Limb (tissue), 2 donors: ENCODE measurements at regions not wholly inside any gene's neighbourhood (a gene's known extent, or its start where the extent isn't known, plus 50 kb on each side); places are given as distances from the start of the nearest gene placed in this dataset.
"Not testable (repeated sequence)": the region's sequence is repeated elsewhere in the genome, so short reads cannot be mapped to it uniquely, and the experiment has no call there.

Source experiments
- DNase-seq, 2 donors: peaks; one replicate each; pipeline ENCODE4 v3.0.0-alpha.2; 2016; ENCODE audit errors: extremely low spot score in 2 of 2

DNA sequence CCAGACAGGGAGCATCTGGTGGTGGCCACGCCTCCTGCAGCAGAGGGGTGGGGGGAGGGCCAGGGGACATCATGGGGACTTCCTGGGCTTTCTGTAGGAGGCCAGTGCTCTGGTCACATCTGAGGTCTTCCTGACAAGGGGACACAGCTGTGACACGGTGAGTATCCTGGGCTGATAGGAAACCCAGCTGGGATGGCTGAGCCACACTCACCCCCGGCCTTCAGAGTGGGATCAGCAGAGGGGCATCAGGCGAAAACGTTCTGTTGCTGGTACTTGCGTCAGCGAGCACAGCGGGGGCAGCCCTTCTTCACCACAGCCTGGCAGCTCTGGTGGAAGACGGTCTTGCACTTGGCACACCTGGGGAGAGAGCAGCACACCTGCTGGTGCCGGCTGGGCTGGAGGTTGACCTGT, 122.9 kb upstream of the SMURF2 start:
- no peak for DNase-seq

DNA sequence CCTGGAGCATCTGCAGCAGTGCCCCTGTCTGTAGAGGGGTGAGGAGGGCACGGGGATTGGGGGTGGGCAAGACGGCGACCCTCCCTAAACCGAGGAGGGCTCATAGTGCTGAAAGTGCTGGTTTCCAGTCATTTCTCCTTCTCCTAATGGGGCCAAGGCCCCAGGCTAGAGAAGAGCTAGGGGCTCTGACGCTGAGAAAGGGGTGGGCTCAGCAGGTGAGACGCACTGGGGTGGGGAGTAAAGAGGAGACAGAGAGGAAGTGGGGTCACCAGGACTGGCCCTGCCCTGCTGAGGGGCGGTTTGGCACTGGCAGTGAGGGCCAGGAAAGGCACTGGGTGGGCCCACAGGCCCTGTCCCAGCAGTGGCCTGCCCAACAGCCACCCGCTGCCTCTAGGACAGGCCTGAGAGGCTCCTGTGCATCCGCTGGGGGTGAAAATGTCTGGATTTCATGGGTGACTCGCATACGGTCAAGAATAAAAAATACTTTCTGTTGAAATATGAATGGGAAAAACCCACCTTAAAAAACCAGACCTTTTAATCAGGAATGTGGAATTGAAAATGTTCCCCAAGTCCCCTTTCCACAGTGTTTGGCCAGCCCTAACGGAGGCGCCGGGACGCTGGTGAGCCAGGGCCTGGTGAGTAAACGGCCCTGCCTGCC, 122.4 kb upstream of the SMURF2 start:
- DNase-seq: no peak

GRCh38 chr17:64783556-64784352, 121.6 kb upstream of the SMURF2 start:
- no peak for DNase-seq

- DNase-seq: no peak
Observed at GRCh38 chr17:64783031-64783461, 120.9 kb upstream of the SMURF2 start.

DNA sequence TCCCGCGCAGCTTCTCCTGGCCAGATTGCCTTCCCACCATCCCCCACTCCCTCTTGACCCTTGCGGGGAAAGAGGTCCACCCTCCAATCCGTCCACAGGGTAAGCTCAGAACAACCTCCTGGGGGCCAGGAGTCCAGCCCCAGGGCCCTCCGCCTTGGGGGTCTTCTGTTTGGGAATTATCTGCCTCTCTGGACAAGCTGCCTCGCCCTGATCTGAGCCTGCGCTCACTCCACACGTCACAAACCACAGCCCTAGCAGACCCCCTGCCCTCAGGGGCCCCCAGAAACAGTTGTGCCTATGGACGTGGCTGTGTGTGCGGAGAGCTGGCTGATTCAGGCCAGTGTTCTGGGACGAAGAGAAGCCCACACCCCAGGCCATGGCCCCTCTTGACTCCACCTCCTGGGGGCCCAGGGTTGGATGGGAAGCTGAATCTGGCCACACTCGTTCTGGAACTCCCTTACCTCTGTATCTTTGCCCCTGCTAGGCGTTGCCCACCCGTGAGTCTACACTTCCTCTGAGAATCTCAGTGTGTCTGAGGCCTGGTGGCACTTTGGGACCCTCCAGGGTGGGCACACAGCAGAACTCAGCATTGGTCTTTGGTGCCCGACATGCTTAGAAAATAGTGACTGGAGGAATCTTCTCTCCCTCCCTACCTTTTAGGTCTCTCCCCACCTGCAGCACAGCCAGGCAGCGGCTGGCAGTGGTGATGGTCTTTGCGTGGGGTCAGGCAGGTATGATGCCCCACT, 119.9 kb upstream of the SMURF2 start:
- no peak for DNase-seq

- peak in 1 of 2 donors; percentile 54 for DNase-seq
Observed at GRCh38 chr17:64781014-64781756, 119.1 kb upstream of the SMURF2 start.

- peak in 1 of 2 donors; percentile 56 for DNase-seq
Observed at GRCh38 chr17:64780096-64781013, 118.2 kb upstream of the SMURF2 start.

DNA sequence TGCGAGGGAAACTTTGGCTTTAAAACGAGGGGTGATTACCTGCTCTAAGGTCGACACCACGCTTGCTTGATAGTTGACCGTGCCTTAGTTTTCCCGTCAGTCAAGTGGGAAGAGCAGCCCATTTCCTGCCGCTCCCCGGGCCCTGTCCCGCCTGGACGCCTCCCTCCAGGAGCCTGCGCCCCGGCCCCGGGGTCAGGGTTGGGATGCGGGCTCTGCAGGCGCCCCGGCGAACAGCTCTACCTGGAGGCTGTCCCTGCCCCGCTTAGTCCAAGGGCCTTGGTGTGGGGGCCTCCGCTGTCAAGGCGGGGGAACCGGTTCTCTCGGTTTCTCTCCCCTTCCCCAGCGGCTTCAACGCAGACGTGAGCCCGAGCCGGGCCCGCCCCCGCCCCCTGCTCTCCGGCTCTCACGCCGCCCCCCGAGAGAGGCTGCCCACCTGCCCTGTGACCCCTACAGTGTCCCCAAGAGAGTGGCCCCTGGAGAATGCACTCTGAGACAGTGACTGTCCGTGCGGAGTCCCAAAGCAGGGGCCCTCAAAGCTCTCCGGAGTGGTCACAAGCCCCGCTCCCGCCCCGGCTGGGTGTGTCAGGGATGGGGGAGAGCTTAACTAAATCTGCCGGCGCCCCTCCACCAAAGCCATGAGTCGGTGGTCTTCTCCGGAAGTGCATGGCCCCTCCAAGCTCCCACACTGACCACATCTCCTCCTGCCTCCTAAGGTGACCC, 117.4 kb upstream of the SMURF2 start:
- no peak for DNase-seq

GRCh38 chr17:64779098-64779375, 116.9 kb upstream of the SMURF2 start:
- DNase-seq: not testable (repeated sequence)

DNA sequence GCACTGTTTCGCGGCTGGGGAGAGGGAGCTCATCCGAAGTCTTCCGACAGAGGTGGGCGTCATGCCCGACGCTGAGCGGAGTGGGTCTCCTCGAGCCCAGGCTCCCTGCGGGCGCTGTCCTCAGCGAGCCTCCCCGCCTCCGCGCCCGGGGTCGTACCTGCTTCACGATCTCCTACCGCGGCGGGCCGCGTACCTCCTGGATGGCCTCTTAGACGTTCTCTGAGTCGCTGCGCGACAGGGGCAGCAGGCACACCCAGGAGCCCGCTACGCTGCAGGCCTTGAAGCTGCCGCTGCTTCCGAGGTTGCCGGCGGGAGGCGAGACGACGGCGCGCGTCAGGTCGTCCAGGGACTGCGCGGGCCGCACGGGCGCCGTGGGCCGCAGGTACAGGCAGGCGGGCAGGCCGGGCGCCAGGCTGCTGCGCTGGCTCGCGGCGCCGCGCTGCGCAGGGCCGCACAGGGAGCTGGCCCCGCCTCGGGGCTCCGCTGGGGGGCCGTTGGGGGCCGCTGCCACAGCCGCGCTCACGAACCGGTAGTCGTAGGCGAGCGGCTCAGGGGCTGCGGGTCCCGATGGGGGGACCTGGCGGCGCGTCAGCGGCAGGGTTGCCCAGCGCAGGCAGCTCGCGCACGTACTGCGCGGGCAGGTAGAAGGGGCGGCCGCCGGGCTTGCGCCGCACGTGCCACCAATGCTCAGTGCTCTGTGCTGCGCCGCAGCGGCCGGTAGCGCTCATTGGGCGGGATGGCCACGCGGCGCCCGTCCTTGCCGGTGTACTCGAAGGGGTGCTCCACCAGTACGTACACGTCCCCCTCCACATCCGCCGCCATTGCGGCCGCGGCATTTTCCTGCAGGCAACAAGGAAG, 116.4 kb upstream of the SMURF2 start:
- DNase-seq: peak in 1 of 2 donors; percentile 60

- DNase-seq: peak in 1 of 2 donors; percentile 51
Observed at GRCh38 chr17:64777415-64778239, 115.5 kb upstream of the SMURF2 start.

DNA sequence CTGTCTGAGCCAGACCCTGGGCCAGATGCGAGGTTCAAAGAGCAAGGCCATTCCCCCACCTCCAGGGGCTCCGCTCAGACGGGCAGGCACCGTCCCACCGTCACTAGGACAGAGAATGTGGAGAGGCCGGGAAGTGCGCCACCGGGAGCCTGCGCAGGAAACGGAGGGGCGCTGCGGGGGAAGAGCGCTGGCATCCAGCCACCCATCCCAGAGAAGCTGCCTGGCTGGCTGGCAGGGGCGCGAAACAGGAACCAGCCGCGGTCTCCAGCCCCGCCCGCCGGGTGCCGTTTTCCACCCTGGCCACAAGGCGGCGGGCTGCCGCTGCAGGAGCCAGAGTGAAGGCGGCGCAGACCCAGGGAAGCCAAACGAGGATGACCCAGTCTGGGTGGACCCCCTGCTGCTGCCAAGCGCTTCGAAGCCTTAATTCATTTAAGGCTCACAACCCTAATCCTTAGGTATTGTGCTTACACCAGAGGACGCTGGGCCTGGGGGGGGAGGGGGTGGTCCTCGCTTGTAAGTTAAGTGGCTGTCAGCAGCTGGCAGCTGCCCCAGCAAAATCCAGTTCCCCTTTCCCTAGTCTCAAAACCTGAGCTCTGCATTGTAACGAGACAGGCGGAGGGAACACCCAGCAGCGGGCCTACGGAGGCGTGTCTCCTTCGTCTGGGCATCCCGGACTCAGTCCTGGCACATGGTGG, 114.8 kb upstream of the SMURF2 start:
- DNase-seq: peak; percentile 83 to 92

GRCh38 chr17:64775701-64776570, 113.8 kb upstream of the SMURF2 start:
- DNase-seq: no peak

DNA sequence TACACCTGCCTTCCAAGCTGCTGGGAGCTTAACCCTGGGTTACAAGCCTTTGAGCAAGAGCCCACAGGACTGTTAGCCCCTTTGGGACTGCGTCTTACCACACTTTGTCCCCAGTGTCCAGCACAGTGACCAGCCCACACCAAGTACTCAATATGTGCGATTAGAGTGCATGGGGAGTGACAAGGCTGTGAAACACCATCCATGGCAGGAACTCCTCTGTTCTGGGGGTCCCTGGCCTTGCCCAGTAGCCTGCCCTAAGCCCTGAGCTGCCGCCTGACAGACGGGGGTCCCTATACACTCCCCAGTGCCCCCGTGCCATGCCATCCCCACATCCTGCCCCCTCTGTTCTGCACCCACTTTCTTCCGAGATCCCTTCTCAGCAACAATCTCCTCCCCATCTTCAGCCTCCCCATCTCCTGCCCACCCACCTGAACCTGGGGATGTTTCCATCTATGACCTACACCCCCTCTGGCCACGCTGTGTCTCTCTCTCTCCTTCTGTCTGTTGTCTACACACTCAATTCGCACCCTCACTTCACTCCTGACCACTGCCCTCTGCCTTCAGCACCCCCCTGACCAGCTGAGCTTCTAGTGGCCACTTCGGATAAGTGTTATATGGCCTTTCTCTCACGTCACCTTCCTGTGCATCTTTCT, 112.9 kb upstream of the SMURF2 start:
- no peak for DNase-seq

GRCh38 chr17:64773836-64774761, 112.0 kb upstream of the SMURF2 start:
- no peak for DNase-seq
